HG02623 (cell line): ENCODE measurements at regions not wholly inside any gene's neighbourhood (a gene's known extent, or its start where the extent isn't known, plus 50 kb on each side); places are given as distances from the start of the nearest gene placed in this dataset.

Experiments
- ATAC-seq: cut with Tn5 transposase; IDR thresholded peaks from one replicate; pipeline ENCODE4 v1.9.1; 2021; ENCODE audit warnings: moderate library complexity; ENCODE audit not compliant: unreplicated experiment

- ATAC-seq, result peak; percentile 92
These were observed 110.2 kb downstream of the ELAPOR2 start for GRCh38 chr7:86949052-86949778.

- no peak for ATAC-seq
These were observed 111.5 kb downstream of the ELAPOR2 start for GRCh38 chr7:86947929-86948328.

- no peak for ATAC-seq
These were observed 116.0 kb downstream of the ELAPOR2 start for GRCh38 chr7:86943447-86943846.

- no peak for ATAC-seq
These were observed 116.5 kb downstream of the ELAPOR2 start for GRCh38 chr7:86942995-86943394.

GRCh38 chr7:86942081-86942480, 117.4 kb downstream of the ELAPOR2 start:
- no peak for ATAC-seq

- peak; percentile 85 for ATAC-seq
These were observed 120.1 kb downstream of the ELAPOR2 start for GRCh38 chr7:86939197-86939814.

- ATAC-seq, result no peak
These were observed 122.0 kb downstream of the ELAPOR2 start for GRCh38 chr7:86937363-86937878.

- ATAC-seq, result no peak
These were observed 126.1 kb downstream of the ELAPOR2 start for GRCh38 chr7:86933295-86933845.

- ATAC-seq, result no peak
These were observed 127.4 kb downstream of the ELAPOR2 start for GRCh38 chr7:86932038-86932512.

GRCh38 chr7:86931439-86931838, 128.0 kb downstream of the ELAPOR2 start:
- peak; percentile 31 for ATAC-seq

GRCh38 chr7:86930554-86931307, 128.7 kb downstream of the ELAPOR2 start:
- no peak for ATAC-seq

GRCh38 chr7:86929293-86930109, 130.0 kb downstream of the ELAPOR2 start:
- ATAC-seq, result no peak

GRCh38 chr7:86928308-86928707, 131.1 kb downstream of the ELAPOR2 start:
- ATAC-seq, result no peak

GRCh38 chr7:86926732-86927131, 132.7 kb downstream of the ELAPOR2 start:
- peak; percentile 51 for ATAC-seq

GRCh38 chr7:86925221-86925620, 134.2 kb downstream of the ELAPOR2 start:
- ATAC-seq, result no peak

- no peak for ATAC-seq
These were observed 135.9 kb downstream of the ELAPOR2 start for GRCh38 chr7:86923527-86923926.

GRCh38 chr7:86920154-86920553, 139.3 kb downstream of the ELAPOR2 start:
- ATAC-seq, result no peak

- no peak for ATAC-seq
These were observed 141.2 kb downstream of the ELAPOR2 start for GRCh38 chr7:86918245-86918644.

GRCh38 chr7:86916277-86916825, 143.1 kb downstream of the ELAPOR2 start:
- no peak for ATAC-seq

GRCh38 chr7:86914551-86914950, 144.9 kb downstream of the ELAPOR2 start:
- no peak for ATAC-seq
